ENCODE measurements at regions not wholly inside any gene's neighbourhood (a gene's known extent, or its start where the extent isn't known, plus 50 kb on each side); places are given as distances from the start of the nearest gene placed in this dataset.

DNA sequence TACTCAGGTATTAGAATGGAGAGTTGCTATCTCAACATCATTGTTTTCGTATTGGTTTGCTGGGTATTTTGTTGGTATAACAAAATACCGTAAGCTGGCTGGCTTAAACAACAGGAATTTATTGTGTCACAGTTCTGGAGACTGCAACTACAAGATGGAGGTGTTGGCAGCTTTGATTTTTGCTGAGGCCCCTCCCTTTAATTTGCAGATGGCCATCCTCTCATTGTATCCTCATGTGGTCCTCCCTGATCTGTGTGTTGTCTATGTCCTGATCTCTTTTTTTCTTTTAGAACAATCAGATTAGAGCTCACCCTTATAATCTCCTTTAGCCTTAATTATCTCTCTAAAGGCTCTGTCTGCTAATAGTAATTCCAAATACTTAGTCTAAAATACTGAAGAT lies 299.8 kb upstream of the GOLIM4 start:
- H3K4me1 ChIP-seq (ENCODE audit: insufficient read depth): no peaks in the 10 kb centered on the region
- DNase-seq (ENCODE audit: low spot score): no peak
- no peaks in the 10 kb centered on the region for H3K27me3 ChIP-seq
- H3K4me3 ChIP-seq: no peak overlapping the region
- no peak overlapping the region for H2AFZ ChIP-seq
- H3K79me2 ChIP-seq: no peaks in the 10 kb centered on the region
- H3K9me3 ChIP-seq (ENCODE audit: low read depth): no peaks in the 10 kb centered on the region
- 96% methylated on average over 2 of the region's 2 CpGs for WGBS (ENCODE audit: low lambda C conversion rate, missing lambda C conversion rate)
- H3K36me3 ChIP-seq (replicated peaks; ENCODE audit: insufficient read depth, low read depth): no peaks in the 10 kb centered on the region
- no peak overlapping the region for H3K27ac ChIP-seq
- no peaks in the 10 kb centered on the region for H3K9me2 ChIP-seq (replicated peaks; ENCODE audit: insufficient read depth)
- no peak overlapping the region for H3K4me2 ChIP-seq
- H4K20me1 ChIP-seq (ENCODE audit: insufficient read depth, poor library complexity, severe bottlenecking): no peaks in the 10 kb centered on the region
- TF ChIP-seq EZH2 (IDR thresholded peaks at IDR 0.05; ENCODE audit: borderline replicate concordance) (no peak), EZH2phosphoT487 (IDR thresholded peaks at IDR 0.05; ENCODE audit: low read depth, severe bottlenecking, unreplicated experiment) (no peak)
- TF ChIP-seq, protein P1, sequence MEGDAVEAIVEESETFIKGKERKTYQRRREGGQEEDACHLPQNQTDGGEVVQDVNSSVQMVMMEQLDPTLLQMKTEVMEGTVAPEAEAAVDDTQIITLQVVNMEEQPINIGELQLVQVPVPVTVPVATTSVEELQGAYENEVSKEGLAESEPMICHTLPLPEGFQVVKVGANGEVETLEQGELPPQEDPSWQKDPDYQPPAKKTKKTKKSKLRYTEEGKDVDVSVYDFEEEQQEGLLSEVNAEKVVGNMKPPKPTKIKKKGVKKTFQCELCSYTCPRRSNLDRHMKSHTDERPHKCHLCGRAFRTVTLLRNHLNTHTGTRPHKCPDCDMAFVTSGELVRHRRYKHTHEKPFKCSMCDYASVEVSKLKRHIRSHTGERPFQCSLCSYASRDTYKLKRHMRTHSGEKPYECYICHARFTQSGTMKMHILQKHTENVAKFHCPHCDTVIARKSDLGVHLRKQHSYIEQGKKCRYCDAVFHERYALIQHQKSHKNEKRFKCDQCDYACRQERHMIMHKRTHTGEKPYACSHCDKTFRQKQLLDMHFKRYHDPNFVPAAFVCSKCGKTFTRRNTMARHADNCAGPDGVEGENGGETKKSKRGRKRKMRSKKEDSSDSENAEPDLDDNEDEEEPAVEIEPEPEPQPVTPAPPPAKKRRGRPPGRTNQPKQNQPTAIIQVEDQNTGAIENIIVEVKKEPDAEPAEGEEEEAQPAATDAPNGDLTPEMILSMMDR (IDR thresholded peaks at IDR 0.05; ENCODE audit: poor library complexity): no peak

DNA sequence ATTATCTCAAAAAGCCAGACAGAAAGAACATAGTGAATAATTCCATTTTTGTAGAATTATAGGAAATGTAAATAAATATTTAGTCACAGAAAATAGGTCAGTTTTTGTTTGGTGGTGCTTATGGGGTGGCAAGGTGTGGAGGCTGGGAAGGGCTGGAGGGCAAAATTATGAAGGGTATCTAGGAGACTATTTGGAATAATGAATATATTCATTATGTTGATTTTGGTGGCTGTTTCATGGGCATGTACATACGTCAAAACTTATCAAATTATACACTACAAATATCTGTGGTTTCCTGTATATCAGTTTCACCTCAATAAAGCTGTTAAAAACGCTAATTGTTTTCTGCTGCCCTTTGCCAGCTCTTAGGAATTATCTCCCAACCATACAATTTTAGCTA lies 298.7 kb upstream of the GOLIM4 start:
- H3K4me1 ChIP-seq (ENCODE audit: insufficient read depth): no peaks in the 10 kb centered on the region
- DNase-seq (ENCODE audit: low spot score): no peak
- TF ChIP-seq, protein P1 (IDR thresholded peaks at IDR 0.05; ENCODE audit: poor library complexity): no peak
- TF ChIP-seq EZH2phosphoT487 (IDR thresholded peaks at IDR 0.05; ENCODE audit: low read depth, severe bottlenecking, unreplicated experiment) (no peak), EZH2 (IDR thresholded peaks at IDR 0.05; ENCODE audit: borderline replicate concordance) (no peak)
- H3K4me3 ChIP-seq: no peak overlapping the region
- H3K4me2 ChIP-seq: no peak overlapping the region
- no peaks in the 10 kb centered on the region for H4K20me1 ChIP-seq (ENCODE audit: insufficient read depth, poor library complexity, severe bottlenecking)
- no peak overlapping the region for H2AFZ ChIP-seq
- no peaks in the 10 kb centered on the region for H3K36me3 ChIP-seq (replicated peaks; ENCODE audit: insufficient read depth, low read depth)
- 86% methylated on average over 2 of the region's 2 CpGs for WGBS (ENCODE audit: low lambda C conversion rate, missing lambda C conversion rate)
- no peak overlapping the region for H3K27ac ChIP-seq
- H3K27me3 ChIP-seq: no peaks in the 10 kb centered on the region
- no peaks in the 10 kb centered on the region for H3K79me2 ChIP-seq
- no peaks in the 10 kb centered on the region for H3K9me3 ChIP-seq (ENCODE audit: low read depth)
- no peaks in the 10 kb centered on the region for H3K9me2 ChIP-seq (replicated peaks; ENCODE audit: insufficient read depth)

DNA sequence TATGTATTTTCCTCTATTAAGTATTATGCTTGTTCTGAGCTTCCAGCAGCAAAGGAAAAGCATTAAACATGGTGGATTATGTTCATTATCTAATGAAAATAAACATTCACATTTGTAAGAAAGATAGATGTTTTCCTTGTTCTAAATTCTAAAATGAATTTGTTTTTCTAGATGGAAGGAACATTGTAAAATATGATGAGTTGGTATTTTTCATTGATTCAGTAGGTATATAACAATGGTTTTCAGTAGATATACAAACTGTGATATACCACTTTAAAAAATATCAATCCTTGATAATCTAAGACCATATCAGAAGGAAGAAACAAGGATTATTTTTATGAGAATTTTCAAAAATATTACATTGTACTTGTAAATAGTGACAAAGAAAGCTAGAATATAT lies 290.6 kb upstream of the GOLIM4 start:
- H3K27ac ChIP-seq: no peak overlapping the region
- H3K36me3 ChIP-seq (replicated peaks; ENCODE audit: insufficient read depth, low read depth): no peaks in the 10 kb centered on the region
- no peak overlapping the region for H3K4me3 ChIP-seq
- no peaks in the 10 kb centered on the region for H4K20me1 ChIP-seq (ENCODE audit: insufficient read depth, poor library complexity, severe bottlenecking)
- H3K4me1 ChIP-seq (ENCODE audit: insufficient read depth): no peaks in the 10 kb centered on the region
- no peaks in the 10 kb centered on the region for H3K27me3 ChIP-seq
- no peaks in the 10 kb centered on the region for H3K9me2 ChIP-seq (replicated peaks; ENCODE audit: insufficient read depth)
- no peaks in the 10 kb centered on the region for H3K79me2 ChIP-seq
- no peaks in the 10 kb centered on the region for H3K9me3 ChIP-seq (ENCODE audit: low read depth)
- TF ChIP-seq, protein P1 (IDR thresholded peaks at IDR 0.05; ENCODE audit: poor library complexity): no peak
- TF ChIP-seq EZH2 (IDR thresholded peaks at IDR 0.05; ENCODE audit: borderline replicate concordance) (no peak), EZH2phosphoT487 (IDR thresholded peaks at IDR 0.05; ENCODE audit: low read depth, severe bottlenecking, unreplicated experiment) (no peak)
- H2AFZ ChIP-seq: no peak overlapping the region
- no peak overlapping the region for H3K4me2 ChIP-seq
- no peak for DNase-seq (ENCODE audit: low spot score)

DNA sequence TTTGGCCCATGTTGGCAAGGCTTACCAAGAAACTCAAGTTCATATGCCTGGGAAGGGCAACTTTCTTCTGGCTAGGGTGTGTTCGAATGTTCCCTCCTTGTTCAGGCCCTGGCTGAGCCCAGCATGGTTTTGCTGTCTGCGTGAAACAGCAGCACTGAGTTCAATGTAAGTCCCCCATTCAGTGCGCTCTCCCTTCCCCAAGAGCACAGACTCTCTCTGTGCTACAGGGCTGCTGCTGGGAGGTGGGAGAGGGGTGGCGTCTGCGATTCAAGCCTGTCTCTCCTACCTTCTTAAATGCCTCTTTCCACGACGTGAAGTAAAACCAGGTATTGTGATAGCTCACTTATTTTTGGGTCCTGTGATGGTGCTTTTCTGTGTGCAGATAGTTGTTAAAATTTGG lies 289.3 kb upstream of the GOLIM4 start:
- no peak for DNase-seq (ENCODE audit: low spot score)
- H4K20me1 ChIP-seq (ENCODE audit: insufficient read depth, poor library complexity, severe bottlenecking): no peaks in the 10 kb centered on the region
- WGBS (ENCODE audit: low lambda C conversion rate, missing lambda C conversion rate): 85% methylated on average over 7 of the region's 7 CpGs
- H2AFZ ChIP-seq: no peak overlapping the region
- no peaks in the 10 kb centered on the region for H3K9me2 ChIP-seq (replicated peaks; ENCODE audit: insufficient read depth)
- H3K4me3 ChIP-seq: no peak overlapping the region
- no peaks in the 10 kb centered on the region for H3K36me3 ChIP-seq (replicated peaks; ENCODE audit: insufficient read depth, low read depth)
- H3K9me3 ChIP-seq (ENCODE audit: low read depth): no peaks in the 10 kb centered on the region
- no peak for TF ChIP-seq EZH2 (IDR thresholded peaks at IDR 0.05; ENCODE audit: borderline replicate concordance)
- TF ChIP-seq, protein P1 (IDR thresholded peaks at IDR 0.05; ENCODE audit: poor library complexity): no peak
- TF ChIP-seq EZH2phosphoT487 (IDR thresholded peaks at IDR 0.05; ENCODE audit: low read depth, severe bottlenecking, unreplicated experiment): no peak
- no peaks in the 10 kb centered on the region for H3K79me2 ChIP-seq
- H3K4me1 ChIP-seq (ENCODE audit: insufficient read depth): no peaks in the 10 kb centered on the region
- H3K27ac ChIP-seq: no peak overlapping the region
- H3K27me3 ChIP-seq: no peaks in the 10 kb centered on the region
- H3K4me2 ChIP-seq: no peak overlapping the region
